Left renal cortex interstitium (tissue), 4 donors: ENCODE measurements at regions not wholly inside any gene's neighbourhood (a gene's known extent, or its start where the extent isn't known, plus 50 kb on each side); places are given as distances from the start of the nearest gene placed in this dataset.

Experiments
- DNase-seq, 4 donors: peaks; one replicate each; pipeline ENCODE4 v3.0.0-alpha.2; 2013; ENCODE audit warnings: low read depth in 4 of 4, low spot score in 2 of 4, missing footprints in 1 of 4

DNA sequence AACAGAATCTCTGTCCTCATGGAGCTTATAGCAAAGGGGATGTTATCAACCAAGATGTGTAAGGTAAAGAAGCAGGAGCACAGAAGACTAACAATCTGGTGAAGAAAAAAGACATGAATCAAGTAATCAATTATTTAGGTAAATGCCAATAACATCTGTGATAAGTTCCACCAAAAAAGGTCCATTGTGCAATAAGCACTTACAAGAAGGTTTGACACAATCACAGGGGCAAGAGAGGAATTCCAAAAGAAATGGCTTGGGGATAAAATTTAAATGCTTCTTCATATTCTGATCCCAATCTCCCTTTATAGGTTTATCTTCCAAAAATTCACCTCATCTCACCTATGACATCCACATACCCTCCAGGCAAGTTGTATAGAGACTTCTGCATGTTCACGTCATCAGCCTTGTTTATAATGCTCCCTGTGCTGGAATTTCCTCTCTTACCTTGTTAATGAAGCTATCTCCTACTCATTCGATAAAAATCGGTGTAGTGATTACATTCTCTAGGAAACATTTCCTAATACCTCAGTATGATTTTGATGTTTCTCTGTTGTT, 53.6 kb upstream of the DPT start:
- no peak for DNase-seq

- no peak for DNase-seq
These were observed 54.6 kb upstream of the DPT start for GRCh38 chr1:168783458-168784210.

- DNase-seq: no peak
These were observed 57.7 kb upstream of the DPT start for GRCh38 chr1:168786476-168787330.

DNA sequence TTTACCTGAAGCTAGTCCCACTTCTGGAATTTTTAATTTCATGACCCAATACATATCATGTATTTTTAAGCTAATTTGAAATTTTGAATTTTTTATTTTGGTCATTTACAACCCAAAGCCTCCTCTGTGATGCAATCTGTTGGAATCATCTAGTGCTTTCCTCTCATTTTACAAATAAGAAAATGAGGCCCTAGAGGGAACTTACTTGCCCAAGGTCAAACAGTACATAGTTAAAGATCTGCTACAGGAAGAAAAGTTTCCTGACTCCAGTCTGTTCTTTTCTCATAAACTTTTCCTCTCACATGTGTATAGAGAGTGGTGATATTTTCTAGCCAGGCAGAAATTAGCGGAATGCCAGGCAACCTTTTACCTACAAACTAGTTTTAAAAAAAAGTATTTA, 59.3 kb upstream of the DPT start:
- no peak for DNase-seq

DNA sequence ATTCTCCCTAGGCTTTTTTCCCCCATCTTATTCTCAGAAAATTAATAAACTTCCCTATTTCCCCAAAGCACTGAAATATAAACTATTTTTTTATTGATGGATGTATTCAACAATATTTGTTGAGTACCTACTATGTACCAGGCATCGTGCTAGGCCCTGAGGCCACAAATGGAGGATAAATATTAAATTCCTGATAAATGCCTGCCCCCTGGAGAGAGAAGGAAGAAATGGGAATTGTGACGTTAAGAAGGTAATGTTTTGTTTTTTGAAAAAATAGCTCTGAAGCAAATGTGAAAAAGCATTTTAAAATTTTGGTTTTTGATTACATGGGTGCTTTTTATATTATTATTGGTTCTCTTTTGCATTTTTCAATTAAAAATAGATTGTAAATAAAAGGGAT, 60.5 kb upstream of the DPT start:
- DNase-seq: no peak

GRCh38 chr1:168792142-168792541, 63.1 kb upstream of the DPT start:
- no peak for DNase-seq

DNA sequence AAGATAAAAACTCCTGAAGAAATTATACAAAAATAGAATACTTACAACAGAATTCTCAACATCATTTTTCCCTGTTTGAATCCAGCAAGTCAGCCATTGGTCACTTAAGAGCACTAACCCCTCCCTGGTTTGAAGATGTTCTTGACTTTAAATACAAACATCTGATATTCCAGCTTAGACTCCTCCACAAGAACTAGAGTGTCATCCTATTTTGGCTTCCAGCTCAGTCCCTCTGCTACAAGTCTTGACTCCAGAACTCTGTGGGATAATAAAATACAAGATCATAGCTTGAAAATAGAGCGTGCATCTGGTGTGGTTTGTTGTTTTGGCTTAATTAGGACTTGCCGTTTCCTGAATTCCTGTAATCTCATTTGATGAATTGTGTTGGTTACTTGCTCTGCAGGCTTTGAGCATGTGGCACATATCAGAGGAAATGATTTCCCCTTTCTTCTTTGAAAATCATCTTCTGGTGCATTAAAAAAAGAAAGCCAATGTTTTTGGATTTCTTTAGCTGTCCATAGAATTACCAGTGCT, 63.7 kb upstream of the DPT start:
- DNase-seq: no peak

- DNase-seq: no peak
These were observed 65.1 kb upstream of the DPT start for GRCh38 chr1:168794057-168794456.

GRCh38 chr1:168795681-168796080, 66.7 kb upstream of the DPT start:
- DNase-seq: no peak

- peak in 1 of 4 donors; percentile 7 for DNase-seq
These were observed 71.1 kb upstream of the DPT start for GRCh38 chr1:168799927-168800605.

DNA sequence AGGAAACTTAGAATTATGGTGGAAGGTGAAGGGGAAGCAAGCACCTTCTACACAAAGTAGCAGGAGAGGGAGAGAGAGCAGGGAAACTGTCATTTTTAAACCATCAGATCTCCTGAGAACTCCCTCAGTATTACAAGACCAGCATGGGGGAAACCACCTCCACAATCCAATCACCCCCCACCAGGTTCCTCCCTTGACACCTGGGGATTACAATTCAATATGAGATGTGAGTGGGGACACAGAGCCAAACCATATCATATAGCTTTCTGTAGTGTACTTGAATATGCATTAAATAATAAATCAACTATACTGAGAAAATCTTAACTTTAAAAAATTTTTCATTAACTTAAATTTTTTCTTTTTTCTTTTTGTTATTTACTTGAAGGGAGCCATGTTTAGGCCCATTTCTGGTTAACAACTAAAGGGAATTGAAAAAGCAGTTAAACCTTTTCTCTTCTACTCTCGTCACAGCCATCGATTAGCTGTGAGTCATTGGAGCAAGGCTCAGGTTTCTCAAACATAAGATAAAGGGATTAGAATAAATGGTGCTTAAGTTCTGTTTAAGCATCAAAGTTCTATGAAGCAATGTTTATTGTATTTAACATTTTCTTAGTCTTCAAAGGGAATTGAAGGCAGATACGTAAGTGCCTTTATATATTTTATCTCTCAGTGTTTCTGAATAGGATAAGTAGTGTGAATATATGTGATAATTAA, 72.2 kb upstream of the DPT start:
- no peak for DNase-seq

GRCh38 chr1:168803806-168804510, 75.0 kb upstream of the DPT start:
- DNase-seq: no peak

- DNase-seq: no peak
These were observed 77.9 kb upstream of the DPT start for GRCh38 chr1:168806952-168807351.

DNA sequence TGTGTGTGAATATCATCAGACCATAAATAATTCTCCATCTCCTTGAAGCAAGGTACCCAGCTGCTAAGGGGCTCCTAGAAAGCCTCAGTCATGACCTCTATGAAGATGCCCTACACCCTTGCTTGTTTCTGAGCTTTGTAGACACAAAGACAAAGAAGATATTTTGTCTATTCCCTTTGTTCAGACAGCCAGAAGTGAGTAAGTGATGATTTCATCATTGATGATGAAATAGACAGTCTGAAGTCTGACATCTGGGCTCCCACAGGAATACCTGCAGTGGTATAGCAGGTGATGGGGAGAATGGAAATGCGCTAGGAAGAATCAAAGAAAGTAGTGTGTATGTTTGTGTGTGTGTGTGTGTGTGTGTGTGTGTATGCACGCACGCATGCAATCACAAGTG, 82.2 kb upstream of the DPT start:
- DNase-seq: no peak

- no peak for DNase-seq
These were observed 90.7 kb upstream of the DPT start for GRCh38 chr1:168819668-168820067.

- DNase-seq: no peak
These were observed 92.4 kb upstream of the DPT start for GRCh38 chr1:168821434-168821833.

GRCh38 chr1:168822911-168823310, 93.9 kb upstream of the DPT start:
- DNase-seq: no peak

- DNase-seq: no peak
These were observed 95.0 kb upstream of the DPT start for GRCh38 chr1:168823988-168824387.

GRCh38 chr1:168824418-168825065, 95.5 kb upstream of the DPT start:
- DNase-seq: no peak
